Esophagus mucosa (tissue), 1 donor: ENCODE measurements at regions not wholly inside any gene's neighbourhood (a gene's known extent, or its start where the extent isn't known, plus 50 kb on each side); places are given as distances from the start of the nearest gene placed in this dataset.
"Not testable (repeated sequence)": the region's sequence is repeated elsewhere in the genome, so short reads cannot be mapped to it uniquely, and the experiment has no call there.

ENCODE experiments used
- ATAC-seq: fragments of 200-7000 bp; cut with Tn5 transposase; one replicate; pipeline ENCODE4 v1.9.1; 2020
- donor health status: DM: yes; HTN: yes; CAD: no.

- ATAC-seq, result no peak
Measured at GRCh38 chr6:16902502-16902901, 141.2 kb upstream of the ATXN1 start.

DNA sequence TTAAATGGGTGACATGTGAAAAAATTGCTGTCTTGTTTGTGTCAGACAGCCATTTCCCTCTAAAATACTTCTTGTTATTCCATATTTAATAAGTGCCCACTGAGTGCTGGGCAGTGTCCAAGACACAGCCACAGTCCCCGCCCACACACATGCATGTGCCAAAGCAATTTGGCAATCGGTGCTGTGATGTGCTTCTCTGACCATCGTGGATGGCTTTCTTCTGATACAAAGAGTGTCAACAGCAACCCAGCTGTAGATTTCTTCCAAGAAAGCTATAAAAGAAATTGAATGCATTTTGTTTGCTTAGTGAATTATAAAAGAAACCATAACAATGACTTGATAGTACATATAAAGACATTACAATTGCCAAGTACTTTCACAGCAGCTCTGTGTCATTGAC is 140.5 kb upstream of the ATXN1 start:
- no peak for ATAC-seq

- no peak for ATAC-seq
Measured at GRCh38 chr6:16901306-16901705, 140.0 kb upstream of the ATXN1 start.

DNA sequence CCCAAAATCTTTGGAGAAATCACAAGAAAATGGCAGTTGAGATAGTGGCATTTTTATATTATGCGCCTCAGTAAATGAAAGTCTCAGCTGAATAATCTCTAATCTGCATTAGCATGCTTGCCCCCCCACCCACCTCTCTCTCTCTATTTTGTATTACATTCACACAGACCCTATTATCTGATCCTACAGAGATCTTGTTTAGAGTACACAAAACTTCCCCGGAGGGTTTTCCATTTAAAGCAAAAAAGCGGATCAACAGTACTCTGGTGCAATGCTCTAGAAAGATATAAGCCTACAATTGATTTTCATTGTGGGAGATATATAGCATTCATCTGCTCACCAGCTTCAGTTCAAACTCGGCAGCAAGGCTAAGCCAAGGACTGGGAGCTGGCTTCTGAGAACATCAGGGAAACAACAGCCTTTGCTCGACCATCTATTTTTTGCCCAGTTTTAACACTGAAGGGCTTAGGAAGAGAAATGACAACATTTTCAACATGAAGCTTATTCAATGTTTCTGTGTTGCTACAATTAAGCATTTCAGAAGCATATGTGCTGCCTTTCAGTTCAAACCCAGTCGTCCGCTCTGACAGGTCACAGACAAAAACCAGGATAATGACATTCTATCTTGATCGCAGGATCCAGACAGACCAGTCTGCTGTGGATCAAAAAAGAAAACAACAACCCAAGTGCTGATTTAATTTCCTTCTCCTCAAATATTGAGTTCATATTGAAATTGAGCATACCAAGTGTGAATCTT is 137.6 kb upstream of the ATXN1 start:
- no peak for ATAC-seq

- ATAC-seq, result no peak
Measured at GRCh38 chr6:16897669-16898068, 136.4 kb upstream of the ATXN1 start.

DNA sequence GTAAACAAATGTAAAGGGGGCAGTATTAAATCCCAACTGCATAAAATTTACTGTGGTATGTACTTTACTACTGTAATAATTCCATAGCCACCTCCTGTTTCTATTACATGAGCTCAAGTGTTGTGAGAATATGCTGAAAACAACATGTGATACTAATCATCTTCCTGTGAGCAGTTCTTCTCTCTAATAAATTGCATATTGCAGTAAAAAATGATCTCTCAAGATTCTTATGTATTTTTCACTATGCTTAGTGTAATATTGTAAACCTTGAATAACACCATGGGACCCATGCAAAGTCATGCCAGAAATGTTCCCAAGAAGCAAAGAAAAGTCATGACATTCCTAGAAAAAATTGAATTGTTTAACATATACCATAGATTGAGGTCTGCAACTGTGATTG is 133.0 kb upstream of the ATXN1 start:
- ATAC-seq, result no peak

DNA sequence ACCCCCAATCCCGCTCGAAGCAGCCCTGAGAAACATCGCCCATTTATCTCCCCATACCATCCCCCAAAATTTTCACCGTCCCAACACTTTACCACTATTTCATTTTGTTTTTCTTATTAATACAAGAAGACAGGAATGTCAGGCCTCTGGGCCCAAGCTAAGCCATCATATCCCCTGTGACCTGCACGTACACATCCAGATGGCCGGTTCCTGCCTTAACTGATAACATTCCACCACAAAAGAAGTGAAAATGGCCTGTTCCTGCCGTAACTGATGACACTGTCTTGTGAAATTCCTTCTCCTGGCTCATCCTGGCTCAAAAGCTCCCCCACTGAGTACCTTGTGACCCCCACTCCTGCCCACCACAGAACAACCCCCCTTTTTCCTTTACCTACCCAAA is 129.8 kb upstream of the ATXN1 start:
- not testable (repeated sequence) for ATAC-seq

GRCh38 chr6:16885411-16886160 is 124.3 kb upstream of the ATXN1 start:
- no peak for ATAC-seq

GRCh38 chr6:16884526-16884925 is 123.3 kb upstream of the ATXN1 start:
- no peak for ATAC-seq

- no peak for ATAC-seq
Measured at GRCh38 chr6:16883414-16883813, 122.2 kb upstream of the ATXN1 start.

DNA sequence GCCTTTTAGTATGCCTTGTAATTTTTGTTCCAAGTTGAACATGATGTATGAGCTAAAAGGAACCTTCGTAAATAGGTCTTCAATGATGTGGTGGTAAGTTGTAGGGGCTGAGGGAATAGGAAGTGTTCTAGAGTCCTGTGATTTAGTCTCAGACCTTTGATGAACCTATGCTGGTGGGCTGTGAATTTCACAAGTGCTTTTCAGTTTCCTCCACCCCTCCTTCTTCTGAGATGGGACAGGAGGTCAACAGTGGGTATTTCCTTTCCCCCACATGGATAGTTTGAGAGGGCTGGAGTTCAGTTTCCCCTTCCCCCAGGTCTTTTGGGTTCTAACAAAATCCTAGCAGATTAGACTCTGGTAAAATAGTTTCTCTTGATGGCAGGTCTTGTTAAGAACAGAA is 121.0 kb upstream of the ATXN1 start:
- no peak for ATAC-seq

DNA sequence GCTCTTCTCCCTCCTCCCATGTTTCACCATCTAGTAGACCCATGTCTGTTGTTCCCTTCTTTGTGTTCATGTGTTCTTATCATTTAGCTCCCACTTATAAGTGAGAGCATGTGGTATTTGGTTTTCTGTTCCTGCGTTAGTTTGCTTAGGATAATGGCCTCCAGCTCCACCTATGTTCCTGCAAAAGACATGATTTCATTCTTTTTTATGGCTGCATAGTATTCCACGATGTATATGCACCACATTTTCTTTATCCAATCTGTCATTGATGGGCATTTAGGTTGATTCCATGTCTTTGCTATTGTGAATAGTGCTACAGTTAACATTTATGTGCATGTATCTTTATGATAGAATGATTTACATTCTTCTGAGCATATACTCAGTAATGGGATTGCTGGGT is 115.6 kb upstream of the ATXN1 start:
- not testable (repeated sequence) for ATAC-seq

DNA sequence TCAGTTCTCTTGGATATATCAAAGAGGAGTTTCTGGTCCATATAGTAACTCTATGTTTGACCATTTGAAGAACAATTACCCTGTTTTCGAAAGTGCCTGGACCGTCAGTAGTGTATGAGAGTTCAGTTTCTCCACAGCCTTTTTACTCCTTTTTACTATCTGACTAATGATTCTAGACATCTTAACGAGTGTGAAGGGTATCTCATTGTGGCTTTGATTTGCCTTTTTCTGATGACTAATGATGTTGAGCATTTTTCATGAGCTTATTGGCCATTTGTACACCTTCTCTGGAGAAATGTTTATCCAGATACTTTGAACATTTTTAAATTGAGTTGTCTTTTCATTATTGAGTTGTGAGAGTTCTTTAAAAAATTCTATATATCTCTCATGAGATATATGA is 114.9 kb upstream of the ATXN1 start:
- ATAC-seq, result no peak

GRCh38 chr6:16873698-16874097 is 112.4 kb upstream of the ATXN1 start:
- ATAC-seq, result no peak

- ATAC-seq, result no peak
Measured at GRCh38 chr6:16872543-16873235, 111.4 kb upstream of the ATXN1 start.

DNA sequence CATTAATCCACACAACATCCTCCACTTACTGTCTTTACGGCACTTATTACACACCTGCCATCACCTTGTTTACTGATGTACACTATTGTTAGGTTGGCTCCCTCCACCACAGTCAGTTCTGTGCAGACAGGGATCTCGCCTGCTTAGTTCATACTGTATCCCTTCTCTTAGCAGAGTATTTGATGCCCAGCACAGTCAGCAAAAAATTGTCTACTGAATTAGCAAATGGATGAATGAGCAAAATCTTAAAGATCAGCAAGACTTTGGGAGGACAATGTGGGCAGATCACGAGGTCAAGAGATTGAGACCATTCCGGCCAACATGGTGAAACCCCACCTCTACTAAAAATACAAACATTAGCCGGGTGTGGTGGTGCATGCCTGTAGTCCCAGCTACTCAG is 109.8 kb upstream of the ATXN1 start:
- ATAC-seq, result no peak

GRCh38 chr6:16868968-16869367 is 107.7 kb upstream of the ATXN1 start:
- ATAC-seq, result no peak

- no peak for ATAC-seq
Measured at GRCh38 chr6:16857969-16858592, 96.8 kb upstream of the ATXN1 start.

DNA sequence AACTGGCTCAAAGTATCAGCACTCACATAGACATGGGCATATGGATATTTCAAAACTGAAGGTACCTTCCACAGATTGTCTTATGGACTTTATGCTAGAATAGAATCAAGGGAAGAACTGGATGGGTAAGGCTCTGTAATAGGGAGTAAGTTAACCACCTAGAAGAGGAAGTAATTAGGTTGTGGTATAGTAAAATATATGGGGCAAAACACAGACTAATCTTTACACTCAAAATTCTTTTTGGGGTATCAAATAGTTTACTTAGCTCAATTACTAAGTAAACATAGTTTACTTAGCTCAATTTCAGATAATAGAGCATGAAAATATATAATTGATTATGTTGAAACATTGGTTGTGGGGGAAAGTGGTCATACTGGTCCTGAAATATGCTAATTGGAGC is 94.2 kb upstream of the ATXN1 start:
- ATAC-seq, result no peak

- ATAC-seq, result no peak
Measured at GRCh38 chr6:16854986-16855385, 93.7 kb upstream of the ATXN1 start.

DNA sequence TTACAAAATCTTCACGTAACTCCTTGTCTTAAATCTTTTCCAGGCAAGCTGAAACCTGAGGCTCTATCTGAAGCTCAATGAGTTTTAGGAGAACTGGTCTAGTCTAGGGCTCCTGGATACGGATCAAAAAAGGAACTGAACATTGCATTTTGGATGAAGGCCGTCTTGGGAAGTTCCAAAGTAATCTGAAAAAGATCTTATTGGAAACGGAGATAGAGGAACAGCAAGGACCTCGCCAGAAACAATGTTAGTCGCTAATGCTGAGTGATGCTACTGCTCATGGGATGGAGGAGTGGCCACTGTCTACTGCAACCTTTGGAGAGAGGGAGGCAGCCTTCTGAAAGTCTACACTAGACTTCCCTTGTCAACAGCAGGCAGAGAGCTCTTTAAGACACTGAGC is 91.4 kb upstream of the ATXN1 start:
- ATAC-seq, result no peak

DNA sequence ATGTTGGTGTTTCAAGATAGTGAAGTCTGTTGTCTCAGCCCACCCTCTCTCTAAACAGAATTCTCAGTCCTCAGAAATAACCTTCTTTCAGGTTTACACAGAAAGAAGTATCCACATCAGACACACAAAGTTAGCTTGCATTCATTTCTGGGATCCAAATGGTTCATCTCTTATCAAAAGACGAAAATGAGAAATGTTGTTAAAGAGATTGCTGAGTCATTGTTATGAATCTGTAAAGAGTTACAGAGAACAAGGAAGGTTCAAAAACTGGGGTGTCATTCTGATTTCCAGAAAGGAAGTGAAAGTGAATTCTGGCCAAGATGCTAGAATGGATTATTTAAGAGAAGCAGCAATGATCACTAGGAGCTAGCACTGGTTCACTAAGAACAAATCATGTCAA is 90.5 kb upstream of the ATXN1 start:
- ATAC-seq, result no peak

DNA sequence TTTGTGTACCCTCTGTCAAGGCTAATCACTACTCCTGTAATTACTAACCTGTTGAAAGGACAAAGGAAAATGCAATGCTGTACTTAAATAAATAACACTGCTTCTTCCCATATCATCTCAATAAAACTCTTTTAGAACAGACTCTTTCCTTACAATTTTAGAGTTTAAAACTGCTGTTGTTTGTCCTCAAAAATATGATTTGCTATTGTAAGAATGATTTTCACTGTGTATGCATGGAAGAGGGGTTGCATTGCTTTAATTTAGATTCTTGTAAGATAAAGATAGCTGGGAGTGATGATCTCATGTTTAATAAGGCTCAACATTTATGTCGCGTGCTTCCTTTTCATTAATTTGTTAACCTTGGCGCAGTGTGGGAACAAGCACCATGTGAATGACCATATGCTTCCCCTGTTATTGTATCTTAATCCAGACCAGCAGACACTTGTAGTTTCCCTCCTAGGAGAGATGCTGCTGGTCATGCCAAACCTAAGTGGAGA is 89.8 kb upstream of the ATXN1 start:
- ATAC-seq, result no peak
